Keratinocyte (primary cell): ENCODE measurements at regions not wholly inside any gene's neighbourhood (a gene's known extent, or its start where the extent isn't known, plus 50 kb on each side); places are given as distances from the start of the nearest gene placed in this dataset.

ENCODE experiments used
- DNase-seq: peaks from one replicate; pipeline ENCODE4 v3.0.0-alpha.2; 2011; ENCODE audit warnings: low read depth, missing footprints, low spot score
- FAIRE-seq: peaks from 2 replicates; lab custom pipeline; 2011; peaks lifted over from hg19 to GRCh38; lab: Jason Lieb, UNC
- H2AFZ ChIP-seq: 2 replicates; pipeline ENCODE4 v1.6.0; 2012; ENCODE audit warnings: low read length, control low read depth, inconsistent platforms; ENCODE audit not compliant: control insufficient read depth
- H3K27ac ChIP-seq: 2 replicates; pipeline ENCODE4 v1.5.1; 2011; ENCODE audit warnings: low read length; ENCODE audit not compliant: control insufficient read depth, insufficient read depth
- H3K27me3 ChIP-seq: 3 replicates; pipeline ENCODE4 v1.6.0; 2011; ENCODE audit warnings: low read length; ENCODE audit not compliant: control insufficient read depth, insufficient read depth; ENCODE audit errors: extremely low read depth
- H3K36me3 ChIP-seq, 2 experiments: 2 replicates in 1 of 2; 3 replicates in 1 of 2; pipeline ENCODE4 v1.5.1; 2011; ENCODE audit warnings: low read length in 2 of 2, mild to moderate bottlenecking in 1 of 2; ENCODE audit not compliant: control insufficient read depth in 2 of 2, insufficient read depth in 2 of 2; ENCODE audit errors: extremely low read depth in 1 of 2
- H3K4me1 ChIP-seq: 3 replicates; pipeline ENCODE4 v1.5.1; 2011; ENCODE audit warnings: low read length; ENCODE audit not compliant: control insufficient read depth, insufficient read depth; ENCODE audit errors: extremely low read depth
- H3K4me2 ChIP-seq: 3 replicates; pipeline ENCODE4 v1.6.0; 2011; ENCODE audit warnings: low read depth, low read length; ENCODE audit not compliant: control insufficient read depth, insufficient read depth; ENCODE audit errors: extremely low read depth
- H3K4me3 ChIP-seq, 3 experiments: fragments of 200-600 bp in 1 of 3; sonication (generic) in 1 of 3; 2 replicates in 2 of 3; 3 replicates in 1 of 3; pipeline ENCODE4 v1.5.1; 2011 to 2016; ENCODE audit warnings: low read length in 3 of 3, mild to moderate bottlenecking in 3 of 3, control low read depth in 2 of 3, inconsistent platforms in 1 of 3, low read depth in 1 of 3, mixed read lengths in 1 of 3, mixed run types in 1 of 3, moderate library complexity in 1 of 3; ENCODE audit not compliant: control insufficient read depth in 2 of 3, insufficient read depth in 2 of 3; ENCODE audit errors: extremely low read depth in 1 of 3
- H3K79me2 ChIP-seq: 2 replicates; pipeline ENCODE4 v1.6.0; 2012; ENCODE audit warnings: low read length; ENCODE audit not compliant: control insufficient read depth, insufficient read depth
- H3K9ac ChIP-seq: 3 replicates; pipeline ENCODE4 v1.6.0; 2011; ENCODE audit warnings: low read length; ENCODE audit not compliant: control insufficient read depth, insufficient read depth; ENCODE audit errors: extremely low read depth
- H3K9me1 ChIP-seq: 3 replicates; pipeline ENCODE4 v1.6.0; 2011; ENCODE audit warnings: low read length; ENCODE audit not compliant: control insufficient read depth, insufficient read depth; ENCODE audit errors: extremely low read depth
- H3K9me3 ChIP-seq: 2 replicates; pipeline ENCODE4 v1.5.1; 2012; ENCODE audit warnings: low read depth, low read length; ENCODE audit not compliant: control insufficient read depth
- H4K20me1 ChIP-seq: 3 replicates; pipeline ENCODE4 v1.6.0; 2011; ENCODE audit warnings: low read length; ENCODE audit not compliant: control insufficient read depth, insufficient read depth; ENCODE audit errors: extremely low read depth
- CTCF ChIP-seq, 3 experiments: IDR thresholded peaks in 1 of 3; conservative IDR thresholded peaks in 1 of 3; optimal IDR thresholded peaks in 1 of 3; 2 replicates in 2 of 3; 3 replicates in 1 of 3; pipeline versions ENCODE3 to v1.5.1; 2011; ENCODE audit warnings: low read length in 3 of 3, mild to moderate bottlenecking in 3 of 3, moderate library complexity in 2 of 3, control low read depth in 1 of 3, inconsistent platforms in 1 of 3; ENCODE audit not compliant: insufficient read depth in 2 of 3; ENCODE audit errors: extremely low read depth in 1 of 3
- EZH2 ChIP-seq: IDR thresholded peaks from one replicate; pipeline ENCODE4 v1.6.1; 2012; ENCODE audit warnings: inconsistent platforms, mild to moderate bottlenecking, low read length, moderate library complexity
- dilution Hi-C: fragments of 300-500 bp; cut with MboI; formaldehyde crosslinking; loops from one replicate; pipeline ENCODE4 v1.7.0; 2020; ENCODE audit warnings: low sequenced_read_pairs; ENCODE audit not compliant: extremely low pct_ligation_motif_present

DNA sequence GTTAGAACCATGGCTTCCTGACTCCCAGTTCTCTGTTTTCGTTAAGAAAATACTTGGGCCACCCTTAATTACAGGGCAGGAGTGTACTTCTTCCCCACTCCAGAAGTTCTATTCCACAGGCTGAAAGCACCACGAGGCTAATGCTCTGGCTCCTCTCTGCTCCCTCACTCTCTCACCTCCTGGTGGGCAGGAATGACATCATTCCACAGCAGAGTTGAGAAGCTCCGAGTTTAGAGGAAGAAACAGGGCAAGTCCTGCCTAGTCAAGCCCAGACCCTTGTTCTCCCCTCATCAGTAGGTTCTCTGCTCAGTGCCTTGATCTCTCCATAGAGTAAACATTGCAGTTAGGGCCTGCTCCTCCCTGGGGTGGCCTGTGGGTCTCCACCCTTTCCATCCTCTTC is 343.8 kb upstream of the CLNK start:
- H3K4me2 ChIP-seq, result no peak overlapping the region
- no peak overlapping the region for H3K9ac ChIP-seq
- H2AFZ ChIP-seq, result no peak overlapping the region
- no peak overlapping the region for H3K4me3 ChIP-seq
- no peaks in the 10 kb centered on the region for H3K79me2 ChIP-seq
- no peaks in the 10 kb centered on the region for H4K20me1 ChIP-seq
- no peak overlapping the region for H3K27ac ChIP-seq
- no peak for DNase-seq
- no peaks in the 10 kb centered on the region for H3K4me1 ChIP-seq
- FAIRE-seq, result no peak
- TF ChIP-seq CTCF (optimal IDR thresholded peaks at IDR 0.05 in 1 of 3, IDR thresholded peaks at IDR 0.05 in 1 of 3, conservative IDR thresholded peaks at IDR 0.05 in 1 of 3; ENCODE audit: extremely low read depth in 1 of 3, insufficient read depth in 2 of 3, low read length in 3 of 3), result no peak
- no peak for TF ChIP-seq EZH2
- H3K36me3 ChIP-seq, result no peaks in the 10 kb centered on the region
- no peaks in the 10 kb centered on the region for H3K9me3 ChIP-seq
- no peaks in the 10 kb centered on the region for H3K27me3 ChIP-seq
- no peaks in the 10 kb centered on the region for H3K9me1 ChIP-seq
- dilution Hi-C loops, result no loop called here

DNA sequence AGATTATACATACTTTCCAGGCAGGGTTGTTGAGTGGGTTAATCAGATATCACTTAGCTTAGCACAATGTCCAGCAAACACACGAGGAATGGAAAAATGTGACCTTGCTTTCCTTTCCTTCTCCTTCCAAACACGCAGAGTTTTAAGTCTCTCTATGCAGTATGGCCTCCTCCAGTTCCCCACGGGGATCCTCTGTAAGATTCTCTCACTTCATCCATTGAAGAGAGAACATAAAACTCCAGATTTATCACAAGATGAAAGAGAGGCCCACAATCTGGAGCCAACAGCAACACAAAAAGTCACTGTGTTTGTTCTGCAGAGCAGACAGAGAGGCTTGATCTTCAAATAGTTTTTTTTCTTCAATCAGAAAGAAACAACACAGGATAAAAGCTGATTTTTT is 336.8 kb upstream of the CLNK start:
- Histone ChIP-seq H3K9me3 (no peaks in the 10 kb centered on the region), H3K27me3 (no peaks in the 10 kb centered on the region), H2AFZ (no peak overlapping the region), H3K27ac (no peak overlapping the region), H4K20me1 (no peaks in the 10 kb centered on the region), H3K4me2 (no peak overlapping the region), H3K36me3 (no peaks in the 10 kb centered on the region), H3K9me1 (no peaks in the 10 kb centered on the region), H3K4me1 (no peaks in the 10 kb centered on the region), H3K79me2 (no peaks in the 10 kb centered on the region), H3K9ac (no peak overlapping the region), H3K4me3 (no peak overlapping the region)
- TF ChIP-seq CTCF (optimal IDR thresholded peaks at IDR 0.05 in 1 of 3, IDR thresholded peaks at IDR 0.05 in 1 of 3, conservative IDR thresholded peaks at IDR 0.05 in 1 of 3; ENCODE audit: extremely low read depth in 1 of 3, insufficient read depth in 2 of 3, low read length in 3 of 3) (no peak), EZH2 (no peak)
- dilution Hi-C loops, result no loop called here
- FAIRE-seq (no peak), DNase-seq (no peak)
